IPS DF 19.7 (cell line): ENCODE measurements at regions not wholly inside any gene's neighbourhood (a gene's known extent, or its start where the extent isn't known, plus 50 kb on each side); places are given as distances from the start of the nearest gene placed in this dataset.
"Not testable (repeated sequence)": the region's sequence is repeated elsewhere in the genome, so short reads cannot be mapped to it uniquely, and the experiment has no call there.

Source experiments
- DNase-seq: peaks from one replicate; pipeline ENCODE4 v3.0.0-alpha.2; 2013; ENCODE audit warnings: low read depth, low spot score

- DNase-seq, result no peak
Measured at GRCh38 chr3:170651260-170651845, 65.5 kb upstream of the SLC7A14 start.

DNA sequence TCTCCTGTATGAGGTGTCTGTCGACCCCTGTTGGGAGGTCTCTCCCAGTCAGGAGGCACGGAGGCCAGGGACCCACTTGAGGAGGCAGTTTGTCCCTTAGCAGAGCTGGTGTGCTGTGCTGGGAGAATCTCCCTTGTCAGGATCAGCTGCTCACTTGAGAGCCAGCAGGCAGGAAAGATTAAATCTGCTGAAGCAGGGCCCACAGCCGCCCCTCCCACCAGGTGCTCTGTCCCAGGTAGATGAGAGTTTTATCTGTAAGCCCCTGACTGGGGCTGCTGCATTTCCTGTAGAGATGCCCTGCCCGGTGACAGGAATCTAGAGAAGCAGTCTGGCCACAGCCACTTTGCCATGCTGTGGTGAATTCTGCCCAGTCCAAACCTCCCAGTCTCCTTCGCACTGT is 64.7 kb upstream of the SLC7A14 start:
- DNase-seq, result not testable (repeated sequence)

- DNase-seq, result no peak
Measured at GRCh38 chr3:170644711-170645110, 58.8 kb upstream of the SLC7A14 start.

DNA sequence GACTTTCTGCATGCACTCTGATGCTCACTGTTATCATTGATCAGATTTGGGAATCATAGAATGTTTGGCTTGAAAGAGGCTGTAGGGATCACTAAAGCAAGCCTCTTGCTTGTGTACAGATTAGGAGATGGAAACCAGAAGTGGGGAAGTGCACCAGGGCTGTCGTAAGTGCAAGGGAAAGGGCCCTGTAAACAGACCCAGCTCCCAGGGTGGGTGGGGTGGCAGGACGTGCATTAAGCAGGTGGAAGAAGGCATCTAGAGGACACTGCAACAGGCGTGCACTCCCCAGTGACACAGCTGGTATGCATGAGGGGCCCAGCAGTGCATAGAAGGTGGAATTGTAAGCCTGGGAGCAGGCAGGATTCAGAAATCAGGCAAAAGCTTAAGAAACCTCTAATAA is 58.0 kb upstream of the SLC7A14 start:
- DNase-seq, result no peak

GRCh38 chr3:170642882-170643601 is 57.2 kb upstream of the SLC7A14 start:
- DNase-seq, result no peak

DNA sequence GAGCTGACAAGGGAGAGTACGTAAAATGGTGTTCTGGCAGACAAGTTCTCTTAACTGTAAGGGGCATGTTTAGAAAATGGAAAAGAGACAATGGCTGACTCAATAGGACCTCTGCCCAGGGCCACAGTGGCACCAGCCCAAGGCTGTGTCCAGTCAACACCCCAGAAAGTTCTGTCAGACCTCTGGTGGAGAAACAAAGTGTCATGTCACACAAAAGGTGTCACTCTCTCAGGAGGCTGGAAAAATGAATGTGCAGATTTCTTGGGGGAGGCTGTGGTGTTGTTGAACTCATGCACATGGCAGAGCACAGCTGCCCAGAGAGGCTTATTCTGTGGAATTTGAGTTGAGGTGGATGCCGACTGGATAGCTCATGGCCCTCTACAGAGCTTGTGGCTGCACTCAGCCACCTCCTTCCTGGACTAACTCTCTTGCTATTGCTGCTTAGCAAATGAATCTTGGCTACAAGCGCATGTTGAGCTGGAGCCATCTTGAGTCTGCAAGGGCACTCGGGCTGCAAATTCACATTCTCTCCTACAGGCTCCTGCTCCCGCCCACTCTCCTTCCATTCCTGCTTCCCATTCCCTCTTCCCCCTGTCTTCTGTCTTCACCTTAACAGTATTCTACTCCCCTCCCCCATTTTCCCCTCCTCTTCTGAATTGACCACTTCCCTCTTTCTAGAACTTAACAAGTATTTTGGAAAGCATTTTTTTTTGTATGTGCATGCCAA is 55.8 kb upstream of the SLC7A14 start:
- no peak for DNase-seq

DNA sequence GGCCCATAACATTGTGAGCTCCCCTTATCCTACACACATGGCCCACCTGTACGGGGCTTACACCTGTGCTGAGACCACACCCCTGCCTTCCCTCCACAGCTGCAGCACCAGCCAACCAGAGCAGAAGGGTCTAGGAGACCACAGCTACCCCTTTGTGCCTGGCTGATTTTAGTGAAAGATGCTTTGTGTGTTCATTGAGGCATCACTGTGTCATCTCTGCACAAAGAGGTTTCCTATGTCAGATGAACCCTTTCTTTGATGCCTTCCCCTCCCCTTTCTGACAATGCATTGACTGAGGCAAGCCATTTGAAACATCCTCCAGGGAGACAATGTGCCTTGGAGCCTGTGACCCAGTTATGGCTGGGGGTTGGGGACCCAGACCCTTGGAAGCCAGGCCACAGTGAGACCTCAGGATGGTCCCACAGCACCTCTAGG is 54.9 kb upstream of the SLC7A14 start:
- no peak for DNase-seq

- DNase-seq, result no peak
Measured at GRCh38 chr3:170638988-170639387, 53.1 kb upstream of the SLC7A14 start.

GRCh38 chr3:170637306-170637705 is 51.4 kb upstream of the SLC7A14 start:
- no peak for DNase-seq

DNA sequence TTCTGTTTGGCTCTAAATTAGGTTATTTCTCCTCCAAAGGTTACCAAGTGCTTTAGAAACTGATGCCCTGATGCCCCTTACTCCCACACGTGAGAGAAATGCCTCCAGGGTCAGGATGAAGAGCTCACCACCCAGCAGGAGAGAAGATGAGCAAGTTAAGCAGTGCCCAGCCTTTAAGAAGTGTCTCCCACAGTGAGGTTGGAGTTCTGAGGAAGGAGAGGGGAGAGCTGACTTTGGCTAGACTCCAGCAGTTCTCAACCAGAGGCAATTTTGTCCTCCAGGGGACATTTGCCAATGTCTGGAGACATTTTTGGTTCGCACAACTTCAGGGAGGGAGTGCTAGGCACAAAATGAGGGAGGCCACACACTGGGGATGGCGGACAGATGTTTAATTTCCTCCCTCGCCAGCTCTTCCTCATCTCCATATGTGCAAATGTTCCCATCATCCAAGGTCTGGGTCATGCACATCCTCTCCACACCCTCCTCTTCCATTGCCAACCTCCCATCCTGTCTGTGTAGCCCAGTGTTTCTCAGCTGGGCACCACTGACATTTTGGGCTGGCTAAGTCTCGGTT is 50.6 kb upstream of the SLC7A14 start:
- DNase-seq, result no peak
